Prostate gland (tissue), 2 donors: ENCODE measurements at regions not wholly inside any gene's neighbourhood (a gene's known extent, or its start where the extent isn't known, plus 50 kb on each side); places are given as distances from the start of the nearest gene placed in this dataset.

Experiments
- CTCF ChIP-seq, 4 experiments: fragments of 200-600 bp in 2 of 4; fragments of 450-650 bp in 2 of 4; sonication (generic) in 2 of 4; IDR thresholded peaks; 1 replicate in 3 of 4; 2 replicates in 1 of 4; pipeline ENCODE4 v1.5.1; 2016 to 2019; ENCODE audit warnings: antibody characterized with exemption in 4 of 4, mild to moderate bottlenecking in 2 of 4, moderate library complexity in 2 of 4
- POLR2A ChIP-seq: fragments of 450-650 bp; IDR thresholded peaks from one replicate; pipeline ENCODE4 v1.6.1; 2016; ENCODE audit warnings: antibody characterized with exemption, mild to moderate bottlenecking
- POLR2AphosphoS5 ChIP-seq: sonication (generic); formaldehyde crosslinking; IDR thresholded peaks from one replicate; pipeline ENCODE4 v1.6.1; 2017; ENCODE audit warnings: antibody characterized with exemption

- TF ChIP-seq CTCF (IDR thresholded peaks at IDR 0.05) (no peak), POLR2A (no peak), POLR2AphosphoS5 (no peak)
Observed at GRCh38 chr15:98446083-98446482, 202.3 kb upstream of the IGF1R start.
